ENCODE measurements at regions not wholly inside any gene's neighbourhood (a gene's known extent, or its start where the extent isn't known, plus 50 kb on each side); places are given as distances from the start of the nearest gene placed in this dataset.

- H3K27me3 ChIP-seq: peaks cover 0 to 4% (median 0%) of the 10 kb centered on the region in 7 donors
- ATAC-seq (no peak), DNase-seq (no peak)
- WGBS, 2 donors: 67 to 77% methylated on average over 3 of the region's 3 CpGs
- H3K27ac ChIP-seq: no peak overlapping the region
- no peak for TF ChIP-seq CTCF (IDR thresholded peaks at IDR 0.05)
- no peaks in the 10 kb centered on the region for H3K36me3 ChIP-seq
- H3K4me3 ChIP-seq: no peak overlapping the region
- no peaks in the 10 kb centered on the region for H3K9me3 ChIP-seq
- H3K4me1 ChIP-seq: no peaks in the 10 kb centered on the region
- intact Hi-C loops (cut with DNase I): no loop called here
Observed at GRCh38 chr2:211162911-211163310, 606.5 kb downstream of the CPS1 start.

- 84 to 88% methylated on average over 4 of the region's 4 CpGs for WGBS, 2 donors
- H3K27me3 ChIP-seq: no peaks in the 10 kb centered on the region
- H3K4me3 ChIP-seq: no peak overlapping the region
- no peak for TF ChIP-seq CTCF (IDR thresholded peaks at IDR 0.05)
- H3K4me1 ChIP-seq: no peaks in the 10 kb centered on the region
- no peak for ATAC-seq
- no peaks in the 10 kb centered on the region for H3K9me3 ChIP-seq
- no peak overlapping the region for H3K27ac ChIP-seq
- H3K36me3 ChIP-seq: no peaks in the 10 kb centered on the region
- DNase-seq: no peak
- intact Hi-C loops (cut with DNase I): no loop called here
Observed at GRCh38 chr2:211170843-211171242, 614.4 kb downstream of the CPS1 start.

GRCh38 chr2:211174021-211174420 is 617.6 kb downstream of the CPS1 start:
- Histone ChIP-seq H3K27me3 (no peaks in the 10 kb centered on the region), H3K27ac (no peak overlapping the region), H3K4me3 (no peak overlapping the region), H3K4me1 (no peaks in the 10 kb centered on the region), H3K36me3 (no peaks in the 10 kb centered on the region), H3K9me3 (no peaks in the 10 kb centered on the region)
- no peak for DNase-seq
- ATAC-seq: no peak
- no peak for TF ChIP-seq CTCF (IDR thresholded peaks at IDR 0.05)
- intact Hi-C loops (cut with DNase I): no loop called here
- 80 to 91% methylated on average over 2 of the region's 2 CpGs for WGBS, 2 donors

GRCh38 chr2:211174631-211175030 is 618.2 kb downstream of the CPS1 start:
- Histone ChIP-seq H3K27me3 (no peaks in the 10 kb centered on the region), H3K9me3 (no peaks in the 10 kb centered on the region), H3K4me1 (no peaks in the 10 kb centered on the region), H3K4me3 (no peak overlapping the region), H3K27ac (no peak overlapping the region), H3K36me3 (no peaks in the 10 kb centered on the region)
- intact Hi-C loops (cut with DNase I): no loop called here
- TF ChIP-seq CTCF (IDR thresholded peaks at IDR 0.05): no peak
- ATAC-seq: no peak
- 62 to 67% methylated on average over 4 of the region's 4 CpGs for WGBS, 2 donors
- DNase-seq: no peak

GRCh38 chr2:211175956-211176355 is 619.6 kb downstream of the CPS1 start:
- no peak for TF ChIP-seq CTCF (IDR thresholded peaks at IDR 0.05)
- H3K27ac ChIP-seq: no peak overlapping the region
- H3K36me3 ChIP-seq: no peaks in the 10 kb centered on the region
- 62 to 78% methylated on average over 2 of the region's 2 CpGs for WGBS, 2 donors
- H3K4me1 ChIP-seq: no peaks in the 10 kb centered on the region
- no peak overlapping the region for H3K4me3 ChIP-seq
- no peak for ATAC-seq
- no peaks in the 10 kb centered on the region for H3K27me3 ChIP-seq
- intact Hi-C loops (cut with DNase I): no loop called here
- DNase-seq: no peak
- H3K9me3 ChIP-seq: no peaks in the 10 kb centered on the region
